Immature natural killer cell (primary cell): ENCODE measurements at regions not wholly inside any gene's neighbourhood (a gene's known extent, or its start where the extent isn't known, plus 50 kb on each side); places are given as distances from the start of the nearest gene placed in this dataset.
"Not testable (repeated sequence)": the region's sequence is repeated elsewhere in the genome, so short reads cannot be mapped to it uniquely, and the experiment has no call there.

Experiments
- DNase-seq, 3 donors: peaks; one replicate each; pipeline ENCODE4 v3.0.0; 2022; ENCODE audit warnings: mixed read lengths in 1 of 3
- H3K27ac Mint-ChIP-seq, 6 donors: one replicate each; pipeline ENCODE4 v1.8.0; 2020; ENCODE audit warnings: mixed read lengths in 6 of 6, mild to moderate bottlenecking in 5 of 6, inconsistent platforms in 4 of 6, moderate library complexity in 3 of 6
- H3K27me3 Mint-ChIP-seq, 3 donors: one replicate each; pipeline ENCODE4 v1.8.0; 2020 to 2021; ENCODE audit warnings: low read depth in 3 of 3, mild to moderate bottlenecking in 3 of 3, mixed read lengths in 3 of 3, moderate library complexity in 3 of 3, inconsistent platforms in 1 of 3
- H3K36me3 Mint-ChIP-seq, 3 donors: one replicate each; pipeline ENCODE4 v1.8.0; 2020; ENCODE audit warnings: mixed read lengths in 3 of 3, inconsistent platforms in 2 of 3, mild to moderate bottlenecking in 2 of 3
- H3K4me1 Mint-ChIP-seq, 2 donors: one replicate each; pipeline ENCODE4 v1.8.0; 2020; ENCODE audit warnings: inconsistent platforms in 2 of 2, mild to moderate bottlenecking in 2 of 2, mixed read lengths in 2 of 2, moderate library complexity in 1 of 2
- H3K4me3 Mint-ChIP-seq, 5 donors: one replicate each; pipeline ENCODE4 v1.8.0; 2020; ENCODE audit warnings: mild to moderate bottlenecking in 5 of 5, mixed read lengths in 5 of 5, inconsistent platforms in 3 of 5, moderate library complexity in 3 of 5
- H3K9me3 Mint-ChIP-seq, 6 donors: one replicate each; pipeline ENCODE4 v1.8.0; 2020; ENCODE audit warnings: mild to moderate bottlenecking in 6 of 6, mixed read lengths in 6 of 6, inconsistent platforms in 4 of 6, moderate library complexity in 3 of 6

- DNase-seq: no peak
- Mint-ChIP-seq H3K27me3 (peaks cover 0 to 3% (median 2%) of the 10 kb centered on the region in 3 donors), H3K27ac (no peak overlapping the region), H3K9me3 (peaks cover 0 to 4% (median 0%) of the 10 kb centered on the region in 6 donors), H3K36me3 (peaks cover 0 to 4% (median 4%) of the 10 kb centered on the region in 3 donors), H3K4me1 (no peaks in the 10 kb centered on the region), H3K4me3 (no peak overlapping the region)
These were observed 93.1 kb upstream of the TLE1 start for GRCh38 chr9:81782313-81782995.

DNA sequence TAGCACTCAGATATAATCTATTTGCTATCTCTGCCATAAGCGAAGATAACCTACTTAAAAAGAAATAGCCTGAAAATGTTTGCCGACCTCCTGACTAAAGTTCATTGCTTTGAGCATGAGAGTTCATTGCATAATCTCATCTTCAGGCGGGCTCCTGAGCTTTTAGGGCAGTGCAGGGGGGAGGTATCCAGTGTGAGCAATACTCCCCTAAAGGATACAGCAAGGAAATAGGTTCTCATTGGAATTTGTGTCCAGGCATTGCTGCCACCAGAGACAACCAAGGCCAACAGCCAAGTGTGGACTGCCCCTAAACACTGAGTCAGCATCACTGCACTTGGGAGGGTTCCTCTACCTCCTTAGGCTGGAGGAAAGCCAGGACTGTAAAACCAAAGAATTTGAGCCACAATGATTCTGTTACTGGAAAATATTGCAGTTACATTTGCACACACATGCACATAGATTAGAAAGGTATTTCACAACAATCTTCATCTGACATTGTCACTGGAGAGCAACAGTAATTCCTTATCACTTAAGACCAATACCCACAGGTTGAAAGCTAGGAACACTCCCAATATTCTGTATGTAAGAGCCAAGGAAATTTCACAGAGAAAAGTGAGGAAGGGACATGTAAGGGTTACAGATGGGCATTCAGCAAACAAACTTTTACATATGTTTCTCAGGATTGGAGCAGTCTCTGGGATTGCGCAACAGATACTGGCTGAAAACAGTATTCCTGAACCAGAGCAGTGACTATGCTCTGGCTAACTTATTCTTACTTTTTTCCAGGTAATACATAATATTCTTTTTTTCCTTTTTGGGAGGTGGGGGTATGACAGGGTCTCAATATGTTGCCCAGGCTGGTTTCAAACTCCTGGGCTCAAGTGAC is 98.6 kb upstream of the TLE1 start:
- Mint-ChIP-seq H3K9me3 (no peaks in the 10 kb centered on the region), H3K27ac (no peak overlapping the region), H3K27me3 (no peaks in the 10 kb centered on the region), H3K4me3 (no peak overlapping the region), H3K4me1 (no peaks in the 10 kb centered on the region), H3K36me3 (no peaks in the 10 kb centered on the region)
- no peak for DNase-seq

GRCh38 chr9:81789721-81790120 is 100.4 kb upstream of the TLE1 start:
- DNase-seq: no peak
- Mint-ChIP-seq H3K27me3 (no peaks in the 10 kb centered on the region), H3K4me3 (no peak overlapping the region), H3K27ac (no peak overlapping the region), H3K4me1 (no peaks in the 10 kb centered on the region), H3K9me3 (no peaks in the 10 kb centered on the region), H3K36me3 (no peaks in the 10 kb centered on the region)

- no peak for DNase-seq
- no peak overlapping the region for H3K27ac Mint-ChIP-seq
- no peaks in the 10 kb centered on the region for H3K9me3 Mint-ChIP-seq
- H3K4me3 Mint-ChIP-seq: no peak overlapping the region
- no peaks in the 10 kb centered on the region for H3K4me1 Mint-ChIP-seq
- no peaks in the 10 kb centered on the region for H3K36me3 Mint-ChIP-seq
- H3K27me3 Mint-ChIP-seq: no peaks in the 10 kb centered on the region
These were observed 100.8 kb upstream of the TLE1 start for GRCh38 chr9:81790166-81790565.

DNA sequence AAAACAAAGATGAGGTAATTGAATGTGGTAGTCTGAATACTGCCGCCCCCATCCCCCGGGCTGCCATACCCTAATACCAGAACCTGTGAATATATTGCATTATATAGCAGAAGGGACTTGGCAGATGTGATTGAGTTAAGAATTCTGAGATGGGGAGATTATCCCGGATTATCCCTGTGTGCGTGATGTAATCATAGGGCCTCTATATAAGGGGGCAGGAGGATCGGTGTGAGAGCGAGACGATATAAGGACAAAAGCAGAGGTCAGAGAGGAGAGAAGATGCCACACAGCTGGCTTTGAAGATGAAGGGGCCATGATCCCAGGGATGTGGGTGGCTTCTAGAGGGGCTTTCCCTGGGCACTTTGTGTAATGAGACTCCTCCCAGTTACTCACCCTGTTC is 101.7 kb upstream of the TLE1 start:
- DNase-seq: no peak
- Mint-ChIP-seq H3K9me3 (no peaks in the 10 kb centered on the region), H3K36me3 (no peaks in the 10 kb centered on the region), H3K4me1 (no peaks in the 10 kb centered on the region), H3K27ac (no peak overlapping the region), H3K4me3 (no peak overlapping the region), H3K27me3 (no peaks in the 10 kb centered on the region)

- DNase-seq: no peak
- Mint-ChIP-seq H3K27me3 (peaks cover 2 to 3% (median 3%) of the 10 kb centered on the region in 3 donors), H3K4me3 (no peak overlapping the region), H3K9me3 (no peaks in the 10 kb centered on the region), H3K36me3 (peaks cover 0 to 4% (median 0%) of the 10 kb centered on the region in 3 donors), H3K4me1 (no peaks in the 10 kb centered on the region), H3K27ac (no peak overlapping the region)
These were observed 109.3 kb upstream of the TLE1 start for GRCh38 chr9:81798606-81799005.

DNA sequence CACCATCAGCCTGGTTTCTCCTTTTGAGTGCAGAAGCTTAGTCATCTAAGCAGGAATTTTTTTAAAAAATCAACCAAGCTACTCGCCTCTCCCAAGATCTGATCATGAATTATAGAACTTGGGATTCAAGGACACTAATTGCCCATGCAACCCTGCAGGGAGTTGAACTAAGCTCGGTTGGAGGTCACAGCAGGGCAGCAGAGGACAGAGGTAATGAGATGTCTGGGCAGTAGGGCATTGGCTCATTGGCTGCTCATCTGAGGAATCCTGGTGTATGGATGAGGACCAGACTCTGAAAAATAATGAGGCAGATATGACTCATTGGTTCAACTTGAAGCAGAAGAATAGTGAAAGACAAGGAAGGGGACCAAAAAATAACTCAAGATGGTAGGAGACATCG is 111.8 kb upstream of the TLE1 start:
- Mint-ChIP-seq H3K36me3 (peaks cover 0 to 4% (median 0%) of the 10 kb centered on the region in 3 donors), H3K27me3 (peaks cover 3 to 8% (median 4%) of the 10 kb centered on the region in 3 donors), H3K4me3 (no peak overlapping the region), H3K4me1 (peaks cover 6 to 7% of the 10 kb centered on the region in 2 donors), H3K9me3 (no peaks in the 10 kb centered on the region), H3K27ac (no peak overlapping the region)
- DNase-seq: no peak

DNA sequence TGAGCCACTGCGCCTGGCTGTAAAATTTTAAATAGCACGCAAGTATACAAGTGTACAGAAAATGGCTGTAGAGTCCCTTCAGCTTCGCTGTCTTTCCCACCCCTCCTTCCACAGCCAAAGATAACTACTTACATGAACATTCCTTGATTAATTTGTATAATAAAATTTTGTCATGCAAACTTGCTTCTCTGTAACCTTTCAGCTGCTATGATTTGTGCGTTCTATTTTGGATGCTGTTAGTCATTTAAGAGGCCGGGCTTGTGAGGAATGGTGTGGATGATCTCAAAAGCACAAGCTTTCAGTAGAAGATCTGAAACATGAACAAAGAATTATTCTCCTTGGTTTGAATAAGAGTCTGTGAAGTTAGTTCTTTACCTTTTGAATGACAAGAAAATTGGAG is 115.0 kb upstream of the TLE1 start:
- Mint-ChIP-seq H3K36me3 (no peaks in the 10 kb centered on the region), H3K27me3 (peaks cover 3 to 8% (median 4%) of the 10 kb centered on the region in 3 donors), H3K4me3 (no peak overlapping the region), H3K27ac (no peak overlapping the region), H3K9me3 (no peaks in the 10 kb centered on the region), H3K4me1 (peaks cover 6 to 7% of the 10 kb centered on the region in 2 donors)
- no peak for DNase-seq

DNA sequence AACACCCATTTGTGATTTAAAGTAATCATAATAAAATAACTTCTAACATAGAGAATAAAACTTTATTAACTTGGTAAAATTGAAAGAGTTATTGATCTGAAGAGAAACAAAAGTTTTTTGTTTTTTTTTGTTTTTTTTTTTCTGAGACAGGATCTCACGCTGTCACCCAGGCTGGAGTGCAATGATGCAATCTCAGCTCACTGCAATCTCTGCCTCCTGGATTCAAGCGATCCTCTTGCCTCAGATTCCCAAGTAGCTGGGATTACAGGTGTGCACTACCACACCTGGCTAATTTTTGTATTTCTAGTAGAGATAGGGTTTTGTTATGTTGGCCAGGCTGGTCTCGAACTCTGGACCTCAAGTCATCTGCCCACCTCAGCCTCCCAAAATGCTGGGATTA is 116.5 kb upstream of the SPATA31D4 start:
- not testable (repeated sequence) for H3K27me3 Mint-ChIP-seq, H3K27ac Mint-ChIP-seq, H3K4me3 Mint-ChIP-seq, DNase-seq, H3K9me3 Mint-ChIP-seq, H3K36me3 Mint-ChIP-seq
- peaks cover 29 to 34% of the 10 kb centered on the region in 2 donors for H3K4me1 Mint-ChIP-seq

- H3K4me3 Mint-ChIP-seq: peak overlapping the region; percentile 39 to 81 (median 72)
- peaks cover 0 to 3% (median 2%) of the 10 kb centered on the region in 3 donors for H3K27me3 Mint-ChIP-seq
- H3K27ac Mint-ChIP-seq: peak overlapping the region; percentile 44 to 85 (median 72)
- DNase-seq: peak in 1 of 3 donors; percentile 3
- no peaks in the 10 kb centered on the region for H3K9me3 Mint-ChIP-seq
- H3K4me1 Mint-ChIP-seq: peaks cover 32 to 45% of the 10 kb centered on the region in 2 donors
- H3K36me3 Mint-ChIP-seq: peaks cover 0 to 3% (median 0%) of the 10 kb centered on the region in 3 donors
These were observed 113.8 kb upstream of the SPATA31D4 start for GRCh38 chr9:81814401-81814793.

DNA sequence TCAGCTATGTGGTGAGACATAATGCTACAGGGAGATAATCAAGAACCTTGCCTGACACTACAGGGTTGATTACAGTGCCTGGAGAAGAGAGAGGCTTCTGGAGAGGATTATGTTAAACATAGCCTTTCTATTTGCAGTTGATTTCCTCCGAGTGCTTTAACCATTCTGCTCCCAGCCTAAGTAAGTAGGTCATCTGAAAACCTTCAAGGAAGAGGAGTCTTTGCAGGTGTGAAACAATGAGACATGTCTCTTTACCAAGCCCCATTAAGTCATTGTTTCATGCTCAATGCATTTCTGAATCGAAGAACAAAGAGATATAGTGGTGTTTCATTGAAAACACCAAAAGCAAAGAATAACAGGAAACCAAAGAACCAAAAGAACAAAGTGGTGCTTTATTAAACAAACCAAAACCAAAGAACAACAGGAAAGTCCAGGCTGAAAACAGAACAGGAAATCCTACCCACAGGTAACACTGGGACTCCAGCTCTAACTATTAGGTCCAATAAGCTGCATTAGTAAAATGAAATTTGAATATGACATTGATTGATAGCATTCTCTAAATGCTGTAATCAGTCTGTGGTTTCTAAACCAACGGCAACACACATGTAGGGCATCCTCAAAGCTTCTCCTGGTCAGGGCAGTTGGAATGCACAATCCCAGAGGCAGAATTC is 113.3 kb upstream of the SPATA31D4 start:
- Mint-ChIP-seq H3K9me3 (no peaks in the 10 kb centered on the region), H3K27me3 (peaks cover 0 to 3% (median 0%) of the 10 kb centered on the region in 3 donors), H3K36me3 (peaks cover 0 to 3% (median 0%) of the 10 kb centered on the region in 3 donors), H3K4me3 (peak overlapping the region; percentile 39 to 81 (median 72)), H3K4me1 (peaks cover 36 to 51% of the 10 kb centered on the region in 2 donors), H3K27ac (peak overlapping the region; percentile 44 to 85 (median 72))
- DNase-seq: peak; percentile 30 to 44 (median 37)

GRCh38 chr9:81815781-81816180 is 112.4 kb upstream of the SPATA31D4 start:
- Mint-ChIP-seq H3K27ac (peak overlapping the region in 5 of 6 donors; percentile 20 to 84 (median 33)), H3K9me3 (no peaks in the 10 kb centered on the region), H3K36me3 (peaks cover 0 to 3% (median 0%) of the 10 kb centered on the region in 3 donors), H3K4me3 (peak overlapping the region in 4 of 5 donors; percentile 2 to 66 (median 44)), H3K27me3 (peaks cover 0 to 3% (median 0%) of the 10 kb centered on the region in 3 donors), H3K4me1 (peaks cover 43 to 59% of the 10 kb centered on the region in 2 donors)
- no peak for DNase-seq

DNA sequence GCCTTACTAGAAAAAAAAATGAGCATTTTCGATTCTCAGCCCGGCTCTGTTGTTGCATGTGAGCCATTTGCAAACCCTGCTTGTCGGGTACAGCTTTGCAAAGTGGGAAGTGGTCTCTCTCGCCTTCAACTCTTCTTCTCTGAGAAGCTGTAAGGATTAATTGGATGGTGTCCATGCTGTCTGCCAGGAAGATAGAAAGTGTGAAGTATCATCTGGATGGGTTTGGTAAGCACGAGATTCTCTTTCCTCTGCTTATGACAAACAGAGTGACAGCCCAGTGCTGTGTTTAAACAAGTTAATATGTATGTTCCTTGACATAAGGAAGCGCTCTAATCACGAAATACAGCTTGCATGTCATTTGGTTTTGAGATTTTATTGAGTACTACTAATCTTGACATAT is 109.1 kb upstream of the SPATA31D4 start:
- H3K36me3 Mint-ChIP-seq: peaks cover 0 to 3% (median 0%) of the 10 kb centered on the region in 3 donors
- peak overlapping the region in 2 of 6 donors; percentile 18 to 63 for H3K27ac Mint-ChIP-seq
- DNase-seq: no peak
- H3K4me1 Mint-ChIP-seq: peaks cover 54 to 75% of the 10 kb centered on the region in 2 donors
- H3K4me3 Mint-ChIP-seq: peak overlapping the region in 1 of 5 donors; percentile 12
- no peaks in the 10 kb centered on the region for H3K9me3 Mint-ChIP-seq
- peaks cover 0 to 4% (median 0%) of the 10 kb centered on the region in 3 donors for H3K27me3 Mint-ChIP-seq
